SJCRH30 (cell line): ENCODE measurements at regions not wholly inside any gene's neighbourhood (a gene's known extent, or its start where the extent isn't known, plus 50 kb on each side); places are given as distances from the start of the nearest gene placed in this dataset.

Source experiments
- DNase-seq, 2 experiments: peaks; one replicate each; pipeline ENCODE4 v3.0.0-alpha.2; 2015 to 2020
- H3K27ac ChIP-seq: fragments of 250-450 bp; sonication (Bioruptor Pico); 2 replicates; pipeline ENCODE4 v1.5.1; 2020; ENCODE audit warnings: mild to moderate bottlenecking, moderate library complexity
- H3K27me3 ChIP-seq: fragments of 250-450 bp; sonication (Bioruptor Pico); 2 replicates; pipeline ENCODE4 v1.5.1; 2020; ENCODE audit warnings: mild to moderate bottlenecking, moderate library complexity
- H3K36me3 ChIP-seq: fragments of 250-450 bp; sonication (Bioruptor Pico); 2 replicates; pipeline ENCODE4 v1.5.1; 2020; ENCODE audit warnings: mild to moderate bottlenecking, moderate library complexity
- H3K4me1 ChIP-seq: fragments of 250-450 bp; sonication (Bioruptor Pico); 2 replicates; pipeline ENCODE4 v1.5.1; 2020; ENCODE audit warnings: mild to moderate bottlenecking, moderate library complexity
- H3K4me3 ChIP-seq: fragments of 250-450 bp; sonication (Bioruptor Pico); 2 replicates; pipeline ENCODE4 v1.5.1; 2020; ENCODE audit warnings: mild to moderate bottlenecking, moderate library complexity
- H3K9me3 ChIP-seq: fragments of 250-450 bp; sonication (Bioruptor Pico); replicated peaks from 2 replicates; pipeline ENCODE4 v1.5.1; 2020; ENCODE audit warnings: mild to moderate bottlenecking, moderate library complexity

DNA sequence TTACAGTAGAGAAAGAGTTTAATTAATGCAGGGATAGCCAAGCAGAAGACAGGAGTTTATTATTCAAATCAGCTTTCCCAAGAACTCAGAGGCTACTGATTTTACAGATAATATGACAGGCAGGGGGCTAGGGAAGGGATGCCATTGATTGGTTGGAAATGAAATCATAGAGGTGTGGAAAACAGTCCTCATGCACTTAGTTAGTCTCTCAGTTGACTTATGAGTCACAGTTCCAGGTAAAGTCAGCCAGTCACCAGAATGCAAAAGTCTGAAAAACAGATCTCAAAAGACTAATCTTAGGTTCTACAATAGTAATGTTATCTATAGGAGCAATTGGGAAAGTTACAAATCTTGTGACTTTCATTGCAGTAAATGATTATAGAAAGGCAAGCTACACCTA is 676.4 kb upstream of the CHAC2 start:
- peaks cover 3% of the 10 kb centered on the region; the same call in 1 of the 2 replicates for H3K9me3 ChIP-seq
- H3K27ac ChIP-seq: no peak overlapping the region
- H3K4me3 ChIP-seq: no peak overlapping the region
- peaks cover 14% of the 10 kb centered on the region for H3K4me1 ChIP-seq
- no peaks in the 10 kb centered on the region for H3K36me3 ChIP-seq
- H3K27me3 ChIP-seq: no peaks in the 10 kb centered on the region
- DNase-seq: no peak

DNA sequence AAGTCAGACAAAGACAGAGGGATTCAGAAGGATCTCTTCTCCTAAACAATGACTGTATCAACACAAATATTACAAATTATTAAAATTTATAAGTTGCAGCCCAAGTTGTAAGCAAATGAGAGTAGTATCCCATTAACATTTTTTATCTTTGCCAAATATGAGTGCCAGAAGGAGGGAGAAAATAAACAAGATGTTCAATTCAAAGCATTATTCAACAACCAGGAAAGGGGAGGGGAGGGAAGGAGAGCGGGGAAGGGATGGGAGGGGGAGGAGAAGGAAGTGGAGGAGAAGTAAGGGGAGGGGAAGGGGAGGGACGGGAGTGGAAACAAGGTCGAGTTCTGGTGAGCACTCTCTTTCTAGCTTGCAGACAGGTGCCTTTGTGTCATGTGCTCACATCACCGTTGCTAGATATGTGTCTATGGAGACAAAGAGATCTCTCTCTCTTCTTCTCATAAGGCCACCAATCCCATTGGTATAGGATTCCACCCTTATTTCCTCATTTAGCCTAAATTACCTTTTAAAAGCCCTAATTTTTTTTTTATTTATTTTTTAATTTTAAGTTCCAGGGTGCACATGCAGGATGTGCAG is 679.6 kb upstream of the CHAC2 start:
- Histone ChIP-seq H3K27ac (peak overlapping the region; percentile 64), H3K9me3 (peaks cover 3% of the 10 kb centered on the region; the same call in 1 of the 2 replicates), H3K36me3 (no peaks in the 10 kb centered on the region), H3K4me3 (no peak overlapping the region), H3K27me3 (no peaks in the 10 kb centered on the region), H3K4me1 (peaks cover 14% of the 10 kb centered on the region)
- peak; percentile 10 to 24 for DNase-seq

DNA sequence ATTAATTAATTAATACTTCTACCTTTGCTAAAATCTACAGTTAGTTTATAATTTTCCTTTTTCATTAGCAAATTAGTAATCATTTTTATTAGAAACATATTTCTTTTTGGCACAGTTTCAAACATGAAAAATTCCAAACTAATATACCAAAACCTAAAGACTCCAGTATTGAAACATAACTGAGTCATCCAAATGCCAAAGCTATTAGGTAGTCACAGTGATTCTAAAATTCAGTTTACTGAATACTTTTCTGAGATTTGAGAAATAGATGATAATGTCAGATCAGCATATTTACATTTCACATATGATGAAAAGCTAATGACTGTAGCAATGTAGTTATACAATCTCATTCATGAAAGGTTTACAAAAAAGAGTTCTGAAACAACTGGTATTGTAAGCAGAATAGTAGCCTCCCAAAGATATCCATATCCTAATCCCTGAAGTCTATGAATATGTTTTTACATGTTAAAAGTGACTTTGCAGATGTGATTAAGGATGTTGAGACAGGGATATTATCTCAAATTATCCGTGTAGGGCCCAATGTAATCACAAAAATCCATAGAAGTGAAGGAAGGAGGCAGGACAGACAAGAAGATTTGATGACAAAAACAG is 680.2 kb upstream of the CHAC2 start:
- no peaks in the 10 kb centered on the region for H3K27me3 ChIP-seq

DNA sequence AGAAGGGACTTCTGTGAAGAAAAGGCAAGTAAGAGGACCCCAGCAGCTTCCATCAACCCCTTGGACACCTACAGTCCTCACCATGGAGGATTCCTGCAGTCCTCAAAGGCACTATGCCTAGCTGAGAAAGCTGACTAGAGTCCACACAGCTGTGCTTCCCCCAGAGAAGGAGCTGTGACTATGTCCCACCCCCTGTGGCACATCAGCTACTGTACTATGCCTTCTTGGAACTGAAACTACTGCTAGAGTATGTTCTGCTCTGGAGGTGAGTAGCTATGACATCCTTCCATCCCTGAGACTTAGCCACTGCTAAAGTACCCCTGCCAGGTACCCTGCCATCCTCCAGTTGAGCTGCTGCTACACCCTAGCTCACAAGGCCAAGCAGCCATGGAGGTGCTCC is 690.2 kb upstream of the CHAC2 start:
- Histone ChIP-seq H3K4me3 (no peak overlapping the region), H3K27me3 (no peaks in the 10 kb centered on the region; the same call in 1 of the 2 replicates), H3K4me1 (no peaks in the 10 kb centered on the region; the same call in 1 of the 2 replicates), H3K36me3 (no peaks in the 10 kb centered on the region), H3K27ac (no peak overlapping the region), H3K9me3 (no peaks in the 10 kb centered on the region; the same call in none of the 2 replicates)
- DNase-seq: no peak

More for the DNA sequence above, 680.2 kb upstream of the CHAC2 start:
- no peaks in the 10 kb centered on the region for H3K36me3 ChIP-seq
- peak overlapping the region; percentile 64 for H3K27ac ChIP-seq
- H3K9me3 ChIP-seq: peaks cover 3% of the 10 kb centered on the region; the same call in 1 of the 2 replicates
- DNase-seq: no peak
- peaks cover 14% of the 10 kb centered on the region for H3K4me1 ChIP-seq
- no peak overlapping the region for H3K4me3 ChIP-seq

DNA sequence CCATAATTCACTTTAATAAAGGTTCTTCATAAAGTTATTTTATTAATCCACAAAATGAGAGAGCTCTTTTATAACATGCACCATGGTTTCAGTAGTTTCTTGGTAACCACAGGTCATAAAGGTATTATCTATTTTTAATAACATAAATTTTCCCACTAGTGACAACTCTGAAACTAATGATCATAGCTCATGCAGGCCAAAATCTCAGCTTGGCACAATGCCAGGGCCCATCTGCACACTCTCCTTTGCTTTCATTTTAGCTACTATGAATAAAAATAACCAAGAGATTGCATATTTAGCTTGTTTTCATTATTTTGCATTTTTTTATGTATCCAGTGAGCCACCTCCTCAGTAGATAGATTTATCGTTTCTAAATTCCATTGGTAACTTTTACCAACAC is 691.8 kb upstream of the CHAC2 start:
- H3K27me3 ChIP-seq: no peaks in the 10 kb centered on the region; the same call in 1 of the 2 replicates
- H3K4me1 ChIP-seq: no peaks in the 10 kb centered on the region; the same call in 1 of the 2 replicates
- no peaks in the 10 kb centered on the region; the same call in 1 of the 2 replicates for H3K9me3 ChIP-seq
- peak in 1 of 2 experiments; percentile 23 for DNase-seq
- no peak overlapping the region for H3K4me3 ChIP-seq
- H3K36me3 ChIP-seq: no peaks in the 10 kb centered on the region
- no peak overlapping the region for H3K27ac ChIP-seq

DNA sequence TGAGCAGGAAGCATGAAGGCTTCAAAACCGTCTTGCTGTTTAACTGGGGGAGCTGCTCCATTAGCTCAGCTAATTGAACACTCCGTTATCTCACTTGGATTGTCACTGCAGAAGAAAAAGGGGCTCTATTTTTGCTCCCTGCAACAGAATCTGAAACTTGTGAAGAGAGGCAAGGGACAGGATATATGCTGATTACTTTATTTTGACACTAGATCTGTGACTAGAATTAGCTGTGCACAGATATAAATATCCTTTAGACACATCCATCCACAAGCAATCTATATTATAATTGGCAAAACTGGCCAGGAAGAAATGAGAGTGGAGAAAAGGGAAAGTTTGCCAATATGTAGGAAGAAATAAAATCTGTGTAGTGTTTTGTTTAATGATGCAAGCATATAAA is 700.1 kb upstream of the CHAC2 start:
- no peak for DNase-seq
- 0 out of 2 replicates have a peak, but pooled peaks cover 3% of the 10 kb centered on the region for H3K9me3 ChIP-seq
- no peaks in the 10 kb centered on the region for H3K4me1 ChIP-seq
- no peak overlapping the region for H3K4me3 ChIP-seq
- no peaks in the 10 kb centered on the region; the same call in 1 of the 2 replicates for H3K27me3 ChIP-seq
- no peak overlapping the region for H3K27ac ChIP-seq
- H3K36me3 ChIP-seq: no peaks in the 10 kb centered on the region

DNA sequence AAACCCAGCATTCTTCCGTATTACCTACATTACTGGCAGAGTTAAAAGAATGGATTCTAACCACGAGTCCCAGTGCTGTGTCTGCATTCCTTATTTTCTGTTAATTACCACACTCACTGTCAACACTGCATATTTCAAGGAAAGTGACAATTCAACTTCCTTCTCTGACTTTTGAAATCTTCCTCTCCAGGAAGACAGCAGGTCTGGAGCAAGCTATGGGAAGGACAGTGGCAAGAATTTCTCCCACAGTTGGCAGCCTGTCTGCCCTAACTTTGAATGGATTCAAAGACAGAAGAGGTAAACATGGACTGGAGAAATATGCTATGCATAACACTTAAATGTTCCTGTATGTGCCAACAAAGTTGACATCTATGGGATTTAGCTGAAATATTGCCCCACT is 700.5 kb upstream of the CHAC2 start:
- H3K4me1 ChIP-seq: no peaks in the 10 kb centered on the region
- no peak for DNase-seq

DNA sequence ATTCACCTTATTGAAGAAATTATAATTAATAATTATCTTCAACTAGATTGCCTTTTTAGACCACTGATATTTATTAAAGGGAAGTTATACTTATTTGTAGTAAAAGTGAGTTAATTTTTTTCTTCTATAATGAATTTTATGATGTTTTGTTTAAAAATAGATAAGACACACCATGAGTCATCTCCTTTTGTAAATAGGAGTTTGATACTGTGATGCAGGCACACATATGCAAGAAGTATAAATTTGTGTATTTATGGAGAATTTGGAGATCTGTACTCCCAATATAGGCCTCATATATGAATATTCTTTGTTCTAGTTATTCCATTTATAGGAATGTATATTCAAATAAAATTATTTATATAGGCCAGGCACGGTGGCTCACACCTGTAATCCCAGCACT is 703.5 kb upstream of the CHAC2 start:
- Histone ChIP-seq H3K4me3 (no peak overlapping the region), H3K27ac (no peak overlapping the region), H3K36me3 (no peaks in the 10 kb centered on the region), H3K27me3 (no peaks in the 10 kb centered on the region; the same call in 1 of the 2 replicates), H3K4me1 (no peaks in the 10 kb centered on the region), H3K9me3 (0 out of 2 replicates have a peak, but pooled peaks cover 2% of the 10 kb centered on the region)
- DNase-seq: no peak

More for the DNA sequence above, 700.5 kb upstream of the CHAC2 start:
- Histone ChIP-seq H3K4me3 (no peak overlapping the region), H3K36me3 (no peaks in the 10 kb centered on the region), H3K27me3 (no peaks in the 10 kb centered on the region; the same call in 1 of the 2 replicates), H3K9me3 (0 out of 2 replicates have a peak, but pooled peaks cover 3% of the 10 kb centered on the region), H3K27ac (no peak overlapping the region)

DNA sequence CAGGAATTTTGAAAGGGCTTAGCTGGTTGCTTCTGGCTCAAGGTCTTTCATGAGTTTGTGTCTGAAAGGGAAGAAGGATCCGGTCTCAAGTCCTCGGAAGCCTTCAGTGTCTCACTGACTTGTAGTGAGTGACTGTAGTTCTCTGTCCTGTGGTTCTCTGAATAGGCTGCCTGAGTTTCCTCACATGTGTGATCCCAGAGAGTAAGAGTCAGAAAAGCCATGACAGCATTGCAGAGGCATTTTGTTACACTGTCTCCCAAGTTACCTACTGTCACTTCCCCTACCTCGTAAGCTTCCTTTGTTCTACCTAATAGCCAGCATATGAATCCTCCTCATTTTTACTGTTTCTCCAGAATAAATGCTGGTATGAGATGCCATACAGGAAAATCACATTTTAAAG is 709.1 kb upstream of the CHAC2 start:
- no peak overlapping the region for H3K4me3 ChIP-seq
- H3K27ac ChIP-seq: no peak overlapping the region
- 0 out of 2 replicates have a peak, but pooled peaks cover 2% of the 10 kb centered on the region for H3K9me3 ChIP-seq
- peak in 1 of 2 experiments; percentile 8 for DNase-seq
- H3K27me3 ChIP-seq: no peaks in the 10 kb centered on the region
- no peaks in the 10 kb centered on the region for H3K36me3 ChIP-seq
- H3K4me1 ChIP-seq: no peaks in the 10 kb centered on the region

DNA sequence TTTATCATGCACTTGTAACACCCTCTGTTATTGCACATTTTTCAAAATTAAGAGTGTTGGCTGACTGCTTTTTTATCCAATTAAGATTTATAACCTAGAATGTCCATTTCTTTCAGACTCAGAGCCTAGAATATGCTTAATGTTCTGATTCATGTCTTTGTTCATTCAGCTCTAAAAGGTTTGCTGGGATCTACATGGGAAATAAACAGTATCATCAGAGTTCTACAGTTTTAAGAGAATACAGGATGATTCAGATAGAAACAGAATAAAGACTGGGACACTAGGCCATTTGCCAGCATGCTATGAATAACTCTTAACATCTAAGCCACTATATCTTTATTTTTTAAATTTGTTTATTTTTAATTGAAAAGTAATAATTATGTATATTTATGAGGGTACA is 713.7 kb upstream of the CHAC2 start:
- no peaks in the 10 kb centered on the region for H3K27me3 ChIP-seq
- H3K27ac ChIP-seq: no peak overlapping the region
- H3K4me1 ChIP-seq: no peaks in the 10 kb centered on the region
- H3K4me3 ChIP-seq: no peak overlapping the region
- H3K36me3 ChIP-seq: no peaks in the 10 kb centered on the region
- H3K9me3 ChIP-seq: no peaks in the 10 kb centered on the region
- DNase-seq: no peak

DNA sequence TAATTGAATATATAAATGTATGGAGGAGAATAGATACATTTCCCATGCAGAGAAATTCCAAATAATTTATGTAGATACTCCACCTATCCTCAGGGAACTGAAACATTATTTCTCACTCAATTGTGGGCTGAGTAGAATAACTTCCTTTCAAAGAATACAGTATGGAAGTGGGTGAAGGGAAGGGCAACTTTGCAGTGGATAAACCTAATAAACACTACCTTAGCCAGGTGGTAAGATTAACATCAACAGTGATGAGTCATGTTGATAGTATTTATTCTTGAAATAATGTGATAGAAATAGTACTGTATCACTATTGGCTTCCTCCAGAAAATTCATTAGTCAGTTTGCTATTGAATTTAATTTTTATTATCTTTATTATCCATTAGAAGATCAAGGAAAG is 716.4 kb upstream of the CHAC2 start:
- no peaks in the 10 kb centered on the region for H3K4me1 ChIP-seq
- H3K36me3 ChIP-seq: no peaks in the 10 kb centered on the region
- H3K4me3 ChIP-seq: no peak overlapping the region
- H3K27ac ChIP-seq: no peak overlapping the region
- H3K9me3 ChIP-seq: no peaks in the 10 kb centered on the region
- H3K27me3 ChIP-seq: no peaks in the 10 kb centered on the region
- DNase-seq: no peak

DNA sequence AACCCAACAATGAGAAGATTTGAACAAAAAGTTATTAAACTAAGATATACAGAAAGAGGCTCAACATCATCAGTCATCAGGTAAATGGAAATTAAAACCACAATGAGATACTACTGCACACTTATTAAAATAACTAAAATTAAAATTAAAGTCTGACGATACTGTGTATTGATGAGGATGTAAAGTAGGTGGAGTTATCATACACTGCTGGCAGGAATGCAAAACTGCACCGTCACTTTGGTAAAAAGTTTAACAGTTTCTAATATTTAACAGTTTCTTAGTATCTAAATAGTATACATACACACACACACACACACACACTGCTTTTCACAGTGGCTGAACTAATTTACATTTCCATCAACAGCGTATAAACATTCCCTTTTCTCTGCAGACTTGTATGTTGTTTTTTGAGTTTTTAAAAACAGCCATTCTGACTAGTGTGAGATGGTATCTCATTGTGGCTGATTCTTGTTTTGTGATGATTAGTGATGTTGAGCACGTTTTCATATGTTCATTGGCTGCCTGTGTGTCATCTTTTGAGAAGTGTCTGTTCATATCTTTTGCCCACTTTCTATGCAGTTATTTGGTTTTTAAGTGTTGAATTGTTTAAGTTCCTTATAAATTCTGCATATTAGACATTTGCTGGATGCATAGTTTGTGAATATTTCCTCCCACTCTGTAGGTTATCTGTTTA is 726.9 kb upstream of the CHAC2 start:
- no peak for DNase-seq
- Histone ChIP-seq H3K9me3 (no peaks in the 10 kb centered on the region), H3K27me3 (no peaks in the 10 kb centered on the region), H3K27ac (no peak overlapping the region), H3K4me1 (no peaks in the 10 kb centered on the region), H3K4me3 (no peak overlapping the region), H3K36me3 (no peaks in the 10 kb centered on the region)

DNA sequence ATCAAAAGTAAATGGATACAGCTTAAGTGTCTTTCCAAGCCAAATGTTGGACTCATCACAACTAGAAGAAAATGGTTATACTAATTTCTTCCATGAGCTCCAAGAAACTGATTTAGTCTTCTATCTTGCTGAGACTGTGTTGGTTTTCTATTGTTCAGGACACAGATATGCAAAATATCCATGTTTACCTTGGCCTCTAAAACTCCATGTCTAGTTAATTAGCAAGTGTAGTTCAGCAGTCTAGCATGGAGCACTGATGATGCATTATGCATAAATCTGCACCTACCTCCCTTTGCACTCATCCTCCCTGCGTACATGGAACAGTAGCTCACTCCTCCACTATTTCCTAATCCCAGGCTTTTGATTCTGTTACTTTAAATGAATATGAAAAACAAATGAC is 731.4 kb upstream of the CHAC2 start:
- no peak overlapping the region for H3K4me3 ChIP-seq
- no peaks in the 10 kb centered on the region for H3K27me3 ChIP-seq
- no peak for DNase-seq
- H3K4me1 ChIP-seq: no peaks in the 10 kb centered on the region
- no peak overlapping the region for H3K27ac ChIP-seq
- no peaks in the 10 kb centered on the region for H3K36me3 ChIP-seq
- H3K9me3 ChIP-seq: no peaks in the 10 kb centered on the region

DNA sequence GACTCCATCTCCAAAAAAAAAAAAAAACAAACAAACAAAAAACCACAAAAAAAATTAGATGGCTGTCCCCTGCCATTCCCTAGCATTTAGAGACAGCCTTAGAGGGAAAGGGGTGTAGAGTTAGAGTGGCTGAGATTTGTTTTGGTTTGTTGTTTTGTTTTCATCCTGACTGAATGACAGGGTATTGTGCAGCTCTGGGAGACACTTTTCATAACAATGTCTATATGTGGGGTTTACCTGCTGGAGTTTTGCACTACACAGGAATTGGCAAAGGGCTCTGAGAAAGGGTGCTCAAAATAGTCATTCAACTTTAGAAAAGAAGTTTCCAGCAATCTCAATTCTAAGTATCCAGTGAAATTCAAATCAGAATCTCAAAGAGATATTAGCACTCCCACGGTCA is 732.5 kb upstream of the CHAC2 start:
- no peaks in the 10 kb centered on the region for H3K36me3 ChIP-seq
- DNase-seq: no peak

DNA sequence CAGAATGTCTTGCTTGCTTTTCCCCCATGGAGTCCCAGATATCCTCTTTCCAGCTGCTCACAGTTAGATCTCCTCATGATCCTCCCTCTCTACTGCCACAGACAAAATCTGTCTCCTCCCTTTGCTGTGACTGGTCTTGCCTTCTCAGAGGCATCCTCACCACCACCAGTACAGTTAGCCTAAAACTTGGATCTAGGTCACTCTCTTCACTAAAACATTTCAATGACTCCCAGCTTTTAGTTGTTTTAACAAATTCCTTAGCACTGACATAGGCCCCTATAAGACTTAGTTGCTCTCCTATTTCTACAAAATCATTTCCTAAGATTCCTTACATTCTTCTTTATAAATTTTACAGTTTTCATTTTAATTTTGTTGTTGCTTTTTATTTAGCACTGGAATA is 734.2 kb upstream of the CHAC2 start:
- no peaks in the 10 kb centered on the region for H3K9me3 ChIP-seq
- H3K27ac ChIP-seq: no peak overlapping the region
- H3K4me3 ChIP-seq: no peak overlapping the region
- DNase-seq: no peak
- peaks cover 4% of the 10 kb centered on the region for H3K4me1 ChIP-seq
- H3K27me3 ChIP-seq: no peaks in the 10 kb centered on the region
- H3K36me3 ChIP-seq: no peaks in the 10 kb centered on the region

More for the DNA sequence above, 732.5 kb upstream of the CHAC2 start:
- Histone ChIP-seq H3K27me3 (no peaks in the 10 kb centered on the region), H3K4me1 (no peaks in the 10 kb centered on the region), H3K27ac (no peak overlapping the region), H3K9me3 (no peaks in the 10 kb centered on the region), H3K4me3 (no peak overlapping the region)
